HFF-Myc (cell line): ENCODE measurements at regions not wholly inside any gene's neighbourhood (a gene's known extent, or its start where the extent isn't known, plus 50 kb on each side); places are given as distances from the start of the nearest gene placed in this dataset.

Experiments used
- DNase-seq: peaks from one replicate; pipeline ENCODE4 v3.0.0-alpha.2; 2011; ENCODE audit warnings: low read depth; ENCODE audit errors: extremely low read depth
- H3K4me3 ChIP-seq: replicated peaks from 2 replicates; pipeline ENCODE4 v1.5.1; 2011; ENCODE audit warnings: low read depth, mild to moderate bottlenecking, control low read depth, low read length
- TF ChIP-seq, protein P1 (sequence below): IDR thresholded peaks from 2 replicates; pipeline ENCODE4 v1.5.1; 2012; ENCODE audit warnings: mild to moderate bottlenecking, low read depth, low read length, control low read depth; ENCODE audit errors: missing control alignments

DNA sequence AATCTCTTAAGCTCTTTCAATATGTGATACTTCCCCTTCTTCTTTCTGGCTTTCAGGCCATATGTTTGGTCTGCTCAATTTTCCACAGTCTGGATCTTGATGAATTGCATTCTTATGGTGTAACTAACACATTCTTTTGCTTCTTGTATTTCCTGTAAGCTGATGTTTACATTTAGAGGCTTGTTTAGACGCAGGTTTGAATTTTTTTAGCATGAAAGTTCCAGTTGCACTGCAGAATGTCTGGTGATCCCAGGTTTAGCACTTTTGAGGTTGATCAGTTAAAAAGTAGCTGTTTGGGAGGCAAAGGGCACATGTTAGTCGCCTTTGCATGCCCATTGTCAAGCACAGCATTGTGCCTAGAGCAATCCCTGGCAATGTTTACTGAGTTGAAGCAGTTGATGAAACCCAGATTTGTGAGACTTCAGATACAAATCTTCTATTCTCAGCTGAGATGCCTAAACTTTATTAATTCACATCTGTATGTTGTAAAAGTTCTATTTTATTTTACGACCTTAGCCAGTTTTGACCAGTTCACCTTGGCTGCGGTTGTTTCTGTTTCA lies 59.6 kb upstream of the SPATA31C2 start:
- DNase-seq: peak; percentile 90
- TF ChIP-seq, protein P1, sequence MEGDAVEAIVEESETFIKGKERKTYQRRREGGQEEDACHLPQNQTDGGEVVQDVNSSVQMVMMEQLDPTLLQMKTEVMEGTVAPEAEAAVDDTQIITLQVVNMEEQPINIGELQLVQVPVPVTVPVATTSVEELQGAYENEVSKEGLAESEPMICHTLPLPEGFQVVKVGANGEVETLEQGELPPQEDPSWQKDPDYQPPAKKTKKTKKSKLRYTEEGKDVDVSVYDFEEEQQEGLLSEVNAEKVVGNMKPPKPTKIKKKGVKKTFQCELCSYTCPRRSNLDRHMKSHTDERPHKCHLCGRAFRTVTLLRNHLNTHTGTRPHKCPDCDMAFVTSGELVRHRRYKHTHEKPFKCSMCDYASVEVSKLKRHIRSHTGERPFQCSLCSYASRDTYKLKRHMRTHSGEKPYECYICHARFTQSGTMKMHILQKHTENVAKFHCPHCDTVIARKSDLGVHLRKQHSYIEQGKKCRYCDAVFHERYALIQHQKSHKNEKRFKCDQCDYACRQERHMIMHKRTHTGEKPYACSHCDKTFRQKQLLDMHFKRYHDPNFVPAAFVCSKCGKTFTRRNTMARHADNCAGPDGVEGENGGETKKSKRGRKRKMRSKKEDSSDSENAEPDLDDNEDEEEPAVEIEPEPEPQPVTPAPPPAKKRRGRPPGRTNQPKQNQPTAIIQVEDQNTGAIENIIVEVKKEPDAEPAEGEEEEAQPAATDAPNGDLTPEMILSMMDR: no peak
- peak overlapping the region; percentile 18 for H3K4me3 ChIP-seq

DNA sequence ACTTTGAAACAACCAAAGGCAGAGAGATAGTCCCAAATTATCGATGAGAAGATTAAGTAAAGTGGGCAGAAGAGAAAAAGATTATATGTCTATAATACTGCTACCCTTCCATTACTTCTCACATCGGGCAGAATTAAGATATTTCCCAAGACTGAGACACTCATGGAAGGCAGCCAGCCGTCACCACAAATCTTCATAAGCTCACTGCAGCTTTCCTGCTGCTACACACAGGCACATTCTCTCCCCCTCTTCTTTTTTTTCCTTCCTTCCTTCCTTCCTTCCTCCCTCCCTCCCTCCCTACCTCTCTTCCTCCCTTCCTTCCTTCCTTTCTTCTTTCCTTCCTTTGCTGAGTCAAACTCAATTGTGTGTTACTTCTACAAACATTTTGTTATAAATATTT lies 58.7 kb upstream of the SPATA31C2 start:
- no peak overlapping the region for H3K4me3 ChIP-seq
- DNase-seq: no peak
- TF ChIP-seq, protein P1: no peak

DNA sequence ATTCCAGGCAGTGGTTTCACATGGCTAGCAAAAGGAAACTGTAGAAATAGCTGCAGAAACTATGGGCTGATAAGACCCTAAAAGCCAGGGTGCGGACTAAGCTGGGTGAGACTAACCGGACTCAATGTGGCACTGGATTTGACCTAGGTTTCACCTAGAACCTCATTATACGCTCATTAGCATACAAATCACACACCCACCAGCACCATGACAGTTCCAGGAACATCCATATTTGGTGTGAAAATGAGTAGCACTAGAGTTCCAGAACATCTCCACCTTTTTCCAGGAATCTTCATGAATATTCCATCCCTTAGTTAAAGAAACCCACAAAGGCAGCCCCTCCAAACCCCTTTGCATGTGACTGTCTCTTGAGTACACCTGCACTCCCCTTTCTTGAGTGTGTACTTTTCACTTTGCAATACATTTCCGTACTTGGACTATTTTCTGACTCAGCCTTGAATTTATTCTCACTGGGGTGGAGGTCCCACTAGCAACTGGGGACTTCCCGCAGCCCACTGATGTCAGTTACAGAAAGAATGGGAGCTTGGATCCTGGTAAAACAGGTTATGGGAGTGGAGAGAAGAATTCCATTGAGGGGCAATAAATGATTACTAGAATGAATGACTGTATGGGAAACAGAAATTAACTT lies 58.0 kb upstream of the SPATA31C2 start:
- TF ChIP-seq, protein P1: no peak
- no peak overlapping the region for H3K4me3 ChIP-seq
- DNase-seq: no peak

DNA sequence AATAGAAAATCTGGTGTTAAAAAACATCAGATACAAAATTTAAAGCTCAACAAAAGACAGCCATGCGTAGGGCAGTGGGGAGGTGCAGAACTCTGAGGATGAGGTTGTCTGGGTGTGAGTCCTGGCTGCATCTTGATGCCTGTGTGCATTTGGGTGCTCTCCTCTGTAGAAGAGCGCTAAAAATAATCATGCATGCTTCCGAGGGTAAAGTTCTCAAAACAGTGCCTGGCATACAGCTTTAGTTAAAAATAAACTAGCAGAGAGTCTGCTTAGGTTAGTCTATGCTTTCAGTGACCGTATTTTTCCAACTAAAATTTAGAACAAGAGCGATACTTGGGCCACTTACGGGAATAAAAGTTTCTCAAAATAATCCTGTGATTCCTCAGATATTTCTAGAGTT lies 55.5 kb upstream of the SPATA31C2 start:
- TF ChIP-seq, protein P1: no peak
- DNase-seq: no peak
- H3K4me3 ChIP-seq: no peak overlapping the region

DNA sequence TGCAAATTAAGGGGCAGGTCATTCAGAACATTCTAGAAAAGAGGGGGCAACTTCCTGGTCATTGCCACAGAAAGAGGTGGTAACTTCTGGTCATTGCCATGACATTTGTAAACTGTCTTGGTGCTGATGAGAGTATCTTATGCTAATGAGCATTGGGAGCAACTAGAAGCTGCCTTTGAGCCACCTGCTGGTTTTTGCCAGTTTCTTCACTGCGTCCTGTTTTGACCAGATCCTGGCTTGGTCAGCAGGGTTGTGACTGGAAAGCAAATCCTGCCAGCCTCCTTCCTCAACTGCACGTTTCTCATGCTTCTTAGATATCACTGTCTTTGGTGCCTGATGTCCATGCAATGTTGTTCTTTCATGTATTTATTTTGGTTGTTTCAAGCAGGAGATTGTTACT lies 53.2 kb upstream of the SPATA31C2 start:
- no peak overlapping the region for H3K4me3 ChIP-seq
- TF ChIP-seq, protein P1: no peak
- no peak for DNase-seq

DNA sequence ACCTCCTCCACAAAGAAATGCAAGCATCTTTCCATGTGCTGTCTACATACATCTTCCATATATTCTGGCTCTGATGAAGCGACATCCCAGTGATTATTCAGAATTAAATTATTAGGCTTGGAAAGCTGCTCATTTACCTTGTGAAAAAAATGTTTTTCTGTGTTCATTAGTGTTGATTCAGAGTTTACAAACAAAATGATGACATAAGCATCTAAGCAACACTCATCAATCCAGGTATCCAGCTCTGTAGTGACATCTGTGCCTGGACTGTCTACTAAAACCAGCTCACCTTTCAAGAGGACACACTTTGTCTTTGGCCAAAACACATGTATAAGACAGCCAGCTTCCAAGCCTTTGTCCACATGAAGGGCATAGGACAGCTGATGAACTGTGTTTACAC lies 51.1 kb upstream of the SPATA31C2 start:
- TF ChIP-seq, protein P1: no peak
- H3K4me3 ChIP-seq: no peak overlapping the region
- no peak for DNase-seq
